ENCODE measurements at regions not wholly inside any gene's neighbourhood (a gene's known extent, or its start where the extent isn't known, plus 50 kb on each side); places are given as distances from the start of the nearest gene placed in this dataset.

DNA sequence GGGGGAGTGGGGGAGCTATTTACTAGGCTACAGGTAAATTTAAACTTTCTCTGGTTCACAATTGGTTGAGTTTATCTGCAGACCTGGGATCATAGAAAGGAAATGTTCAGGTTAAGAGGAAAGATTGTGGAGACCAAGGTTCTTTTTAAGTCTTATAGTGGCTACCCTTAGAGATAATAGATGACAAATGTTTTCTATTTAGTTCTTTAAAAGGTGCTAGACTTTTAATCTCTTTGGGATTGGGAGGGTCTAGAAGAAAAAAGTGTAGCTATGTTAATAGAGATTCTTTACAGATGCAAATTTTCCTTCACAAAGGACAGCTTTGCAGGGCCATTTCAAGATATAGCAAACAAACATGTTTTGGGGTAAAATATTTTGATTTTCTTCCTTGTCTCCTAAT is 76.0 kb downstream of the TEX13C start:
- TF ChIP-seq MYBL2 (IDR thresholded peaks at IDR 0.05; ENCODE audit: low read depth) = no peak
- TF ChIP-seq MYBL2 (CRISPR knock-in tag; IDR thresholded peaks at IDR 0.05; ENCODE audit: borderline replicate concordance) = no peak
- no peak for TF ChIP-seq NCOA6 (IDR thresholded peaks at IDR 0.05)
- no peak for TF ChIP-seq U2AF1 (optimal IDR thresholded peaks at IDR 0.05; ENCODE audit: low read depth, low read length)
- TF ChIP-seq, protein P1, sequence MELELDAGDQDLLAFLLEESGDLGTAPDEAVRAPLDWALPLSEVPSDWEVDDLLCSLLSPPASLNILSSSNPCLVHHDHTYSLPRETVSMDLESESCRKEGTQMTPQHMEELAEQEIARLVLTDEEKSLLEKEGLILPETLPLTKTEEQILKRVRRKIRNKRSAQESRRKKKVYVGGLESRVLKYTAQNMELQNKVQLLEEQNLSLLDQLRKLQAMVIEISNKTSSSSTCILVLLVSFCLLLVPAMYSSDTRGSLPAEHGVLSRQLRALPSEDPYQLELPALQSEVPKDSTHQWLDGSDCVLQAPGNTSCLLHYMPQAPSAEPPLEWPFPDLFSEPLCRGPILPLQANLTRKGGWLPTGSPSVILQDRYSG (tag; conservative IDR thresholded peaks at IDR 0.05; ENCODE audit: low read depth) = no peak
- TF ChIP-seq ZNF41 (CRISPR knock-in tag; conservative IDR thresholded peaks at IDR 0.05) = no peak
- no peak for TF ChIP-seq EHMT2 (IDR thresholded peaks at IDR 0.05)
- TF ChIP-seq IRF2 (CRISPR knock-in tag; IDR thresholded peaks at IDR 0.05) = no peak
- TF ChIP-seq NEUROD1 (IDR thresholded peaks at IDR 0.05; ENCODE audit: borderline replicate concordance, low read depth, low read length, partially characterized antibody) = no peak
- no peak for TF ChIP-seq SAFB (IDR thresholded peaks at IDR 0.05; ENCODE audit: borderline replicate concordance, low read depth, low read length)
- TF ChIP-seq POLR2AphosphoS2 (IDR thresholded peaks at IDR 0.05; ENCODE audit: low read length) = no peak
- TF ChIP-seq TAL1 (IDR thresholded peaks at IDR 0.05) = no peak
- TF ChIP-seq TAF15 (IDR thresholded peaks at IDR 0.05; ENCODE audit: low read depth, low read length) = no peak
- no peak for TF ChIP-seq SRSF3 (IDR thresholded peaks at IDR 0.05; ENCODE audit: insufficient read depth, low read length)
- Histone ChIP-seq H3K9ac (ENCODE audit: insufficient read depth in 1 of 2, low read depth in 2 of 2, low read length in 2 of 2) (no peak overlapping the region), H2AFZ (ENCODE audit: low read depth, low read length) (no peak overlapping the region), H4K20me1 (replicated peaks; ENCODE audit: control insufficient read depth, insufficient read depth, low read length) (no peaks in the 10 kb centered on the region), H3K4me3 (no peak overlapping the region), H3K27ac (ENCODE audit: extremely low read depth, low read depth, low read length) (no peak overlapping the region), H3K4me2 (ENCODE audit: insufficient read depth, low read length) (no peak overlapping the region), H3K9me3 (replicated peaks; ENCODE audit: control insufficient read depth, insufficient read depth, low read depth, low read length) (no peaks in the 10 kb centered on the region), H3K4me1 (replicated peaks in 1 of 2; ENCODE audit: control insufficient read depth in 2 of 2, insufficient read depth in 2 of 2, low read length in 2 of 2) (peaks cover 4 to 26% of the 10 kb centered on the region in 2 experiments; a peak in 4 of 5 replicates), H3K9me1 (ENCODE audit: control insufficient read depth, insufficient read depth, low read length) (no peaks in the 10 kb centered on the region), H3K27me3 (ENCODE audit: control insufficient read depth in 2 of 2, insufficient read depth in 2 of 2, low read length in 2 of 2) (no peaks in the 10 kb centered on the region), H3K79me2 (ENCODE audit: control insufficient read depth, insufficient read depth, low read length) (no peaks in the 10 kb centered on the region), H3K36me3 (ENCODE audit: control insufficient read depth, insufficient read depth, low read length) (no peaks in the 10 kb centered on the region; the same call in 2 of the 3 replicates)
- no TSS peak for BruUV-seq (replicated peaks)
- no peak for ATAC-seq
- no peak for DNase-seq (ENCODE audit: extremely low read depth in 1 of 4, low spot score in 3 of 4)
- in situ Hi-C loops (cut with MboI) = no loop called here
- intact Hi-C loops (cut with micrococcal nuclease) = no loop called here
- ChIA-PET POLR2A (no interaction called here), CTCF (ENCODE audit: low intra/inter-chr PET ratio) (no interaction called here)
- FAIRE-seq = no peak
